22Rv1 (cell line): ENCODE measurements at regions not wholly inside any gene's neighbourhood (a gene's known extent, or its start where the extent isn't known, plus 50 kb on each side); places are given as distances from the start of the nearest gene placed in this dataset.

Source experiments
- CTCF ChIP-seq: fragments of 450-650 bp; IDR thresholded peaks from 2 replicates; pipeline ENCODE4 v1.5.1; 2017; ENCODE audit warnings: mild to moderate bottlenecking
- ZFX ChIP-seq: fragments of 450-650 bp; IDR thresholded peaks from 2 replicates; pipeline ENCODE4 v1.6.1; 2017; ENCODE audit warnings: antibody characterized with exemption, borderline replicate concordance

GRCh38 chr7:153413540-153414287 is 638.5 kb upstream of the DPP6 start:
- TF ChIP-seq CTCF (no peak), ZFX (no peak)
